HEK293 (cell line): ENCODE measurements at regions not wholly inside any gene's neighbourhood (a gene's known extent, or its start where the extent isn't known, plus 50 kb on each side); places are given as distances from the start of the nearest gene placed in this dataset.

Source experiments
- CTCF ChIA-PET: fragments of 350-600 bp; formaldehyde crosslinking; extraction: SDS; loops from one replicate; lab custom pipeline; 2021; ENCODE audit warnings: antibody characterized with exemption; lab: Yijun Ruan, JAX
- POLR2A ChIA-PET: fragments of 300-600 bp; formaldehyde crosslinking; extraction: SDS; loops from one replicate; lab custom pipeline; 2020; ENCODE audit warnings: antibody characterized with exemption, inconsistent platforms; lab: Yijun Ruan, JAX
- H3K27ac ChIP-seq: fragments of 200-500 bp; sonication (Bioruptor generic); 2 replicates; pipeline ENCODE4 v1.5.1; 2014; ENCODE audit warnings: low read depth, low read length, control low read depth, inconsistent platforms; ENCODE audit errors: extremely low read depth
- H3K36me3 ChIP-seq, 2 experiments: fragments of 200-500 bp in 1 of 2; sonication (Bioruptor generic) in 1 of 2; 1 replicate in 1 of 2; 2 replicates in 1 of 2; pipeline ENCODE4 v1.5.1; 2014 to 2017; ENCODE audit warnings: inconsistent platforms in 2 of 2, low read length in 2 of 2; ENCODE audit not compliant: control insufficient read depth in 2 of 2, insufficient read depth in 1 of 2
- H3K4me1 ChIP-seq: fragments of 200-500 bp; sonication (Bioruptor generic); 2 replicates; pipeline ENCODE4 v1.5.1; 2014; ENCODE audit warnings: mild to moderate bottlenecking, low read length, inconsistent platforms; ENCODE audit not compliant: control insufficient read depth, insufficient read depth
- H3K4me3 ChIP-seq: 2 replicates; pipeline ENCODE4 v1.5.1; 2011; ENCODE audit warnings: low read depth, mild to moderate bottlenecking, control low read depth, low read length, moderate library complexity
- H3K9me3 ChIP-seq: fragments of 200-500 bp; sonication (Bioruptor generic); 2 replicates; pipeline ENCODE4 v1.5.1; 2014; ENCODE audit warnings: low read depth, low read length, inconsistent platforms; ENCODE audit not compliant: control insufficient read depth, insufficient read depth
- EGR2 ChIP-seq: fragments of 450-650 bp; formaldehyde crosslinking; IDR thresholded peaks from 2 replicates; pipeline ENCODE4 v1.5.1; 2016; ENCODE audit warnings: low read depth, missing biosample characterization, missing genetic modification characterization
- KLF7 ChIP-seq: fragments of 450-650 bp; formaldehyde crosslinking; IDR thresholded peaks from 2 replicates; pipeline ENCODE4 v1.5.1; 2016; ENCODE audit warnings: missing biosample characterization, missing genetic modification characterization, borderline replicate concordance
- SETDB1 ChIP-seq: IDR thresholded peaks from one replicate; pipeline ENCODE4 v1.6.1; 2017; ENCODE audit warnings: mild to moderate bottlenecking, low read length, moderate library complexity, mixed read lengths; ENCODE audit not compliant: insufficient read length
- ZBTB7A ChIP-seq: fragments of 450-650 bp; formaldehyde crosslinking; IDR thresholded peaks from 2 replicates; pipeline ENCODE4 v1.5.1; 2016; ENCODE audit warnings: low read depth, missing biosample characterization, missing genetic modification characterization
- ZNF274 ChIP-seq, 2 experiments: fragments of 200-500 bp in 1 of 2; fragments of 450-650 bp in 1 of 2; sonication (Bioruptor generic) in 1 of 2; formaldehyde crosslinking in 1 of 2; IDR thresholded peaks; 2 replicates each; pipeline versions ENCODE4 v1.5.1 to v1.6.1; 2014 to 2016; ENCODE audit warnings: borderline replicate concordance in 1 of 2, inconsistent platforms in 1 of 2, low read length in 1 of 2, missing biosample characterization in 1 of 2, missing genetic modification characterization in 1 of 2
- ZNF311 ChIP-seq: fragments of 450-650 bp; formaldehyde crosslinking; IDR thresholded peaks from 2 replicates; pipeline ENCODE4 v1.5.1; 2017; ENCODE audit warnings: missing biosample characterization, missing genetic modification characterization, borderline replicate concordance
- ZNF37A ChIP-seq: fragments of 450-650 bp; IDR thresholded peaks from 2 replicates; pipeline ENCODE4 v1.5.1; 2018; ENCODE audit warnings: missing biosample characterization, missing genetic modification characterization
- ZNF416 ChIP-seq: fragments of 450-650 bp; formaldehyde crosslinking; IDR thresholded peaks from 2 replicates; pipeline ENCODE4 v1.5.1; 2016; ENCODE audit warnings: missing biosample characterization, missing genetic modification characterization
- ZNF423 ChIP-seq: fragments of 450-650 bp; formaldehyde crosslinking; IDR thresholded peaks from 2 replicates; pipeline ENCODE4 v1.5.1; 2016; ENCODE audit warnings: missing biosample characterization, missing genetic modification characterization
- ZNF514 ChIP-seq: fragments of 450-650 bp; formaldehyde crosslinking; IDR thresholded peaks from 2 replicates; pipeline ENCODE4 v1.5.1; 2016; ENCODE audit warnings: missing biosample characterization, missing genetic modification characterization
- ZNF544 ChIP-seq: fragments of 450-650 bp; formaldehyde crosslinking; IDR thresholded peaks from 2 replicates; pipeline ENCODE4 v1.5.0; 2017; ENCODE audit warnings: missing biosample characterization, missing genetic modification characterization
- ZNF624 ChIP-seq: fragments of 450-650 bp; formaldehyde crosslinking; IDR thresholded peaks from 2 replicates; pipeline ENCODE4 v1.5.1; 2017; ENCODE audit warnings: missing biosample characterization, missing genetic modification characterization
- ZNF658 ChIP-seq: fragments of 450-650 bp; formaldehyde crosslinking; IDR thresholded peaks from 2 replicates; pipeline ENCODE4; 2016; ENCODE audit warnings: missing biosample characterization, missing genetic modification characterization
- ZSCAN23 ChIP-seq: fragments of 450-650 bp; formaldehyde crosslinking; IDR thresholded peaks from 2 replicates; pipeline ENCODE4 v1.5.1; 2016; ENCODE audit warnings: missing biosample characterization, missing genetic modification characterization
- ZXDB ChIP-seq: fragments of 450-650 bp; formaldehyde crosslinking; IDR thresholded peaks from 2 replicates; pipeline ENCODE4 v1.5.1; 2016; ENCODE audit warnings: missing biosample characterization, missing genetic modification characterization
- TF ChIP-seq, protein P1 (sequence below): fragments of 450-650 bp; formaldehyde crosslinking; IDR thresholded peaks from 2 replicates; pipeline ENCODE4 v1.5.1; 2016; ENCODE audit warnings: missing biosample characterization, missing genetic modification characterization
- TF ChIP-seq, protein P2 (sequence below): fragments of 450-650 bp; formaldehyde crosslinking; IDR thresholded peaks from 2 replicates; pipeline ENCODE4 v1.5.1; 2016; ENCODE audit warnings: missing biosample characterization, missing genetic modification characterization, borderline replicate concordance
- TF ChIP-seq, protein P3 (sequence below): fragments of 450-650 bp; IDR thresholded peaks from 2 replicates; pipeline ENCODE4 v1.5.1; 2018; ENCODE audit warnings: missing biosample characterization, missing genetic modification characterization

DNA sequence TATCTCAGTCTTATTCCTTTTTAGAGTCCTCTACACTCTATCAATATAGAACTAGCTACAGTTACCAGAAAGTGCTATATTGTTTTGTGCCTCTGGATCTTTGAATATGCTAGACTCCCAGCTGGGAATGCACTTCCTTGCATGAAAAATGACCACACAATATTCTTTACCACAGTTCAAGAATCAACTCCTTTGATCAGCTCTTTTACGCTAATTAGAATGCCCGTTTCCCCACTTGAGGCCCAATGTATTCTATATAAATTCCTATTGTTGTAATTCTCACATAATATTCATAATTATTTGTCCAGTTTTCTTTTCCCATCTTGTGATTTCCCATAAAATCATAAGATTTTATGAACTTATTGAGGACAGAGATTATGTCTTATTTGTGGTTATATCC is 142.2 kb downstream of the UBE2E3 start:
- Histone ChIP-seq H3K27ac (no peak overlapping the region), H3K4me3 (no peak overlapping the region), H3K36me3 (no peaks in the 10 kb centered on the region), H3K9me3 (no peaks in the 10 kb centered on the region), H3K4me1 (no peaks in the 10 kb centered on the region)
- POLR2A ChIA-PET, result no interaction called here
- CTCF ChIA-PET, result no interaction called here
- TF ChIP-seq, protein P1, sequence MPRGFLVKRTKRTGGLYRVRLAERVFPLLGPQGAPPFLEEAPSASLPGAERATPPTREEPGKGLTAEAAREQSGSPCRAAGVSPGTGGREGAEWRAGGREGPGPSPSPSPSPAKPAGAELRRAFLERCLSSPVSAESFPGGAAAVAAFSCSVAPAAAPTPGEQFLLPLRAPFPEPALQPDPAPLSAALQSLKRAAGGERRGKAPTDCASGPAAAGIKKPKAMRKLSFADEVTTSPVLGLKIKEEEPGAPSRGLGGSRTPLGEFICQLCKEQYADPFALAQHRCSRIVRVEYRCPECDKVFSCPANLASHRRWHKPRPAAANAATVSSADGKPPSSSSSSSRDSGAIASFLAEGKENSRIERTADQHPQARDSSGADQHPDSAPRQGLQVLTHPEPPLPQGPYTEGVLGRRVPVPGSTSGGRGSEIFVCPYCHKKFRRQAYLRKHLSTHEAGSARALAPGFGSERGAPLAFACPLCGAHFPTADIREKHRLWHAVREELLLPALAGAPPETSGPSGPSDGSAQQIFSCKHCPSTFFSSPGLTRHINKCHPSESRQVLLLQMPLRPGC (tag by site-specific recombination), result no peak
- TF ChIP-seq ZNF416 (no peak), ZXDB (tag by site-specific recombination) (no peak), ZNF514 (tag by site-specific recombination) (no peak), ZNF311 (tag by site-specific recombination) (no peak), EGR2 (tag by site-specific recombination) (no peak), ZNF274 (IDR thresholded peaks at IDR 0.05; ENCODE audit: low read length) (no peak), ZNF274 (tag by site-specific recombination; IDR thresholded peaks at IDR 0.05; ENCODE audit: borderline replicate concordance) (no peak), ZNF37A (tag by site-specific recombination) (no peak), ZSCAN23 (tag by site-specific recombination) (no peak), ZNF624 (tag by site-specific recombination) (no peak)

DNA sequence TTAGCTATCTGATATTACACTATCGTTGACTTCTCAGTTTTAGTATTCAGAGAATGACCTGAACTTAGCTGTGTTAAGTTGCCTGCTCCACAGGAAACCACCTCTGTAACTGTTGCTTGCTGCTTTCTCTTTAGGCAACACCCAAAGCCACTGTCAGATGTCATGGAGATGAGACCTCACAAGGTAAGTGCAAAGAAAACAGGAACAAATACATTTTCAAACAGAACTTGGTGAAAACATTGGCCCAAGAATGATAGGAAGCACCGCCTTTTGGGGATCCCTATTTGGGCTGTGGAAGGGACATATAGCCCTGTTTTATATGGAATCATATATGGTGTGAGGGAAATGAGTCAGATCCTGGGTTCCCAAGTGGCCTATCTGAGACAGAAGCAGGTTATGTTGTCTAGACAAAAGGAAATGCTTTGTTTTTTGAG is 143.4 kb downstream of the UBE2E3 start:
- Histone ChIP-seq H3K4me1 (no peaks in the 10 kb centered on the region), H3K27ac (no peak overlapping the region), H3K9me3 (no peaks in the 10 kb centered on the region), H3K4me3 (no peak overlapping the region), H3K36me3 (no peaks in the 10 kb centered on the region)
- ChIA-PET POLR2A (no interaction called here), CTCF (no interaction called here)
- no peak for TF ChIP-seq KLF7 (tag by site-specific recombination)
- TF ChIP-seq ZNF423, result no peak
- no peak for TF ChIP-seq ZNF274 (IDR thresholded peaks at IDR 0.05; ENCODE audit: low read length)
- TF ChIP-seq ZNF274 (tag by site-specific recombination; IDR thresholded peaks at IDR 0.05; ENCODE audit: borderline replicate concordance), result no peak
- TF ChIP-seq ZSCAN23 (tag by site-specific recombination), result no peak
- TF ChIP-seq, protein P2, sequence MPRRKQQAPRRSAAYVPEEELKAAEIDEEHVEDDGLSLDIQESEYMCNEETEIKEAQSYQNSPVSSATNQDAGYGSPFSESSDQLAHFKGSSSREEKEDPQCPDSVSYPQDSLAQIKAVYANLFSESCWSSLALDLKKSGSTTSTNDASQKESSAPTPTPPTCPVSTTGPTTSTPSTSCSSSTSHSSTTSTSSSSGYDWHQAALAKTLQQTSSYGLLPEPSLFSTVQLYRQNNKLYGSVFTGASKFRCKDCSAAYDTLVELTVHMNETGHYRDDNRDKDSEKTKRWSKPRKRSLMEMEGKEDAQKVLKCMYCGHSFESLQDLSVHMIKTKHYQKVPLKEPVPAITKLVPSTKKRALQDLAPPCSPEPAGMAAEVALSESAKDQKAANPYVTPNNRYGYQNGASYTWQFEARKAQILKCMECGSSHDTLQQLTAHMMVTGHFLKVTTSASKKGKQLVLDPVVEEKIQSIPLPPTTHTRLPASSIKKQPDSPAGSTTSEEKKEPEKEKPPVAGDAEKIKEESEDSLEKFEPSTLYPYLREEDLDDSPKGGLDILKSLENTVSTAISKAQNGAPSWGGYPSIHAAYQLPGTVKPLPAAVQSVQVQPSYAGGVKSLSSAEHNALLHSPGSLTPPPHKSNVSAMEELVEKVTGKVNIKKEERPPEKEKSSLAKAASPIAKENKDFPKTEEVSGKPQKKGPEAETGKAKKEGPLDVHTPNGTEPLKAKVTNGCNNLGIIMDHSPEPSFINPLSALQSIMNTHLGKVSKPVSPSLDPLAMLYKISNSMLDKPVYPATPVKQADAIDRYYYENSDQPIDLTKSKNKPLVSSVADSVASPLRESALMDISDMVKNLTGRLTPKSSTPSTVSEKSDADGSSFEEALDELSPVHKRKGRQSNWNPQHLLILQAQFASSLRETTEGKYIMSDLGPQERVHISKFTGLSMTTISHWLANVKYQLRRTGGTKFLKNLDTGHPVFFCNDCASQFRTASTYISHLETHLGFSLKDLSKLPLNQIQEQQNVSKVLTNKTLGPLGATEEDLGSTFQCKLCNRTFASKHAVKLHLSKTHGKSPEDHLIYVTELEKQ (tag by site-specific recombination), result no peak
- no peak for TF ChIP-seq SETDB1
- TF ChIP-seq ZNF544 (tag by site-specific recombination), result no peak
- TF ChIP-seq ZNF658 (tag by site-specific recombination), result no peak
- TF ChIP-seq, protein P3, sequence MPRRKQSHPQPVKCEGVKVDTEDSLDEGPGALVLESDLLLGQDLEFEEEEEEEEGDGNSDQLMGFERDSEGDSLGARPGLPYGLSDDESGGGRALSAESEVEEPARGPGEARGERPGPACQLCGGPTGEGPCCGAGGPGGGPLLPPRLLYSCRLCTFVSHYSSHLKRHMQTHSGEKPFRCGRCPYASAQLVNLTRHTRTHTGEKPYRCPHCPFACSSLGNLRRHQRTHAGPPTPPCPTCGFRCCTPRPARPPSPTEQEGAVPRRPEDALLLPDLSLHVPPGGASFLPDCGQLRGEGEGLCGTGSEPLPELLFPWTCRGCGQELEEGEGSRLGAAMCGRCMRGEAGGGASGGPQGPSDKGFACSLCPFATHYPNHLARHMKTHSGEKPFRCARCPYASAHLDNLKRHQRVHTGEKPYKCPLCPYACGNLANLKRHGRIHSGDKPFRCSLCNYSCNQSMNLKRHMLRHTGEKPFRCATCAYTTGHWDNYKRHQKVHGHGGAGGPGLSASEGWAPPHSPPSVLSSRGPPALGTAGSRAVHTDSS, result no peak
- TF ChIP-seq ZBTB7A (tag by site-specific recombination), result no peak
